Liver (tissue), 7 donors: ENCODE measurements at regions not wholly inside any gene's neighbourhood (a gene's known extent, or its start where the extent isn't known, plus 50 kb on each side); places are given as distances from the start of the nearest gene placed in this dataset.
"Not testable (repeated sequence)": the region's sequence is repeated elsewhere in the genome, so short reads cannot be mapped to it uniquely, and the experiment has no call there.

Experiments
- DNase-seq: peaks from one replicate; pipeline ENCODE4 v3.0.0-alpha.2; 2017; ENCODE audit warnings: low spot score
- H3K27ac ChIP-seq, 2 donors: one replicate each; pipeline ENCODE4 v1.7.0; 2013; ENCODE audit warnings: inconsistent platforms in 2 of 2, low read length in 2 of 2, control low read depth in 1 of 2, low read depth in 1 of 2, mild to moderate bottlenecking in 1 of 2
- H3K27me3 ChIP-seq, 4 donors: one replicate each; pipeline versions ENCODE4 v1.6.1 to v1.7.0; 2013; ENCODE audit warnings: low read length in 3 of 4, inconsistent platforms in 1 of 4, mild to moderate bottlenecking in 1 of 4, moderate library complexity in 1 of 4; ENCODE audit not compliant: control insufficient read depth in 4 of 4, insufficient read depth in 4 of 4
- H3K36me3 ChIP-seq, 4 donors: one replicate each; pipeline versions ENCODE4 v1.6.1 to v1.7.0; 2013; ENCODE audit warnings: low read length in 3 of 4, mild to moderate bottlenecking in 3 of 4, low read depth in 1 of 4, moderate library complexity in 1 of 4; ENCODE audit not compliant: control insufficient read depth in 4 of 4, insufficient read depth in 3 of 4
- H3K4me1 ChIP-seq, 4 donors: one replicate each; pipeline versions ENCODE4 v1.6.1 to v1.7.0; 2013; ENCODE audit warnings: low read length in 3 of 4, mild to moderate bottlenecking in 3 of 4, moderate library complexity in 1 of 4; ENCODE audit not compliant: control insufficient read depth in 4 of 4, insufficient read depth in 4 of 4
- H3K4me3 ChIP-seq, 3 donors: one replicate each; pipeline versions ENCODE4 v1.6.1 to v1.7.0; 2013; ENCODE audit warnings: low read length in 3 of 3, control low read depth in 1 of 3, low read depth in 1 of 3, mild to moderate bottlenecking in 1 of 3
- H3K9ac ChIP-seq, 2 donors: one replicate each; pipeline ENCODE4 v1.7.0; 2013; ENCODE audit warnings: low read length in 2 of 2, mild to moderate bottlenecking in 2 of 2, moderate library complexity in 2 of 2, control low read depth in 1 of 2, low read depth in 1 of 2
- H3K9me3 ChIP-seq, 4 donors: one replicate each; pipeline versions ENCODE4 v1.6.1 to v1.7.0; 2013; ENCODE audit warnings: low read length in 3 of 4; ENCODE audit not compliant: control insufficient read depth in 4 of 4
- FOXA1 ChIP-seq: IDR thresholded peaks from 2 replicates; pipeline ENCODE4 v1.6.1; 2016; ENCODE audit warnings: antibody characterized with exemption
- HNF4A ChIP-seq, 2 donors: conservative IDR thresholded peaks; 2 replicates each; pipeline ENCODE4 v1.6.1; 2016; ENCODE audit warnings: antibody characterized with exemption in 2 of 2, mild to moderate bottlenecking in 2 of 2
- SP1 ChIP-seq: IDR thresholded peaks from 2 replicates; pipeline ENCODE4 v1.6.1; 2018; ENCODE audit warnings: antibody characterized with exemption, mild to moderate bottlenecking
- TAF1 ChIP-seq: conservative IDR thresholded peaks from 2 replicates; pipeline ENCODE4 v1.6.1; 2016; ENCODE audit warnings: antibody characterized with exemption, mild to moderate bottlenecking
- WGBS: extraction: QIAGEN DNeasy Blood & Tissue Kit; methylation state at CpG from one replicate; pipeline ENCODE4 v1.1.7; 2013; 5-methylcytosine and 5-hydroxymethylcytosine counted together
- TF ChIP-seq, protein P1 (sequence below): IDR thresholded peaks from 2 replicates; pipeline ENCODE4 v1.6.1; 2016; ENCODE audit warnings: antibody characterized with exemption
- TF ChIP-seq, protein P2 (sequence below): IDR thresholded peaks from 2 replicates; pipeline ENCODE4 v1.6.1; 2016; ENCODE audit warnings: antibody characterized with exemption
- donor health status: healthy.
- donor health status: healthy.
- donor health status: healthy.
- donor health status: healthy.

DNA sequence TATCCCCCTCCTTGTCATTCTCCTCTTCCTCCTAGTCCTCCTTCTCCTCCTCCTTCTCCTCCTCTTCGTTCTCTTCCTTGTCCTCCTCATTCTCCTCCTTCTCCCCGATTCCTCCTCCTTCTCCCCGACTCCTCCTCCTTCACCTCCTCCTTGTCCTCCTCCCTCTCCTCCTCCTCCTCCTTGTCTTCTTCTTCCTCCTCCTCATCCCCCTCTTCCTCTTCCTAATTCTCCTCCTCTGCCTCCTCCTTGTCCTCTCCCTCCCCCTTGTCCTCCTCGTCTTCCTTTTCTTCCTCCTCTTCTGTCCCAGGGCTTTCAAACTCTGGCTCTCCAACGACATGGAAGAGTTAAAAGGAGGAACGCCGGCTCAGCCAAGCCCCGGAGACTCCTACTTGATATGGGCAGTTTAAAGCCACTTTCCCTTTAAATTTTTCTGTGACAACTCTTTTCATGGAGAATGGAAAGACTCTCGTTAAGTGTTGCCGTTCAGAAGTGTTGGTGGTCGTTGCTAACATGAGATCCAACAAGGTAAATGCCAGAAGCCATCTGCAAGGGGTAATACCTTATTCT lies 115.5 kb upstream of the FAM20C start:
- H3K9ac ChIP-seq, H3K27ac ChIP-seq, H3K4me3 ChIP-seq, H3K9me3 ChIP-seq, H3K4me1 ChIP-seq, H3K36me3 ChIP-seq, DNase-seq, H3K27me3 ChIP-seq: not testable (repeated sequence)
- WGBS: 42% methylated on average over 8 of the region's 11 CpGs

DNA sequence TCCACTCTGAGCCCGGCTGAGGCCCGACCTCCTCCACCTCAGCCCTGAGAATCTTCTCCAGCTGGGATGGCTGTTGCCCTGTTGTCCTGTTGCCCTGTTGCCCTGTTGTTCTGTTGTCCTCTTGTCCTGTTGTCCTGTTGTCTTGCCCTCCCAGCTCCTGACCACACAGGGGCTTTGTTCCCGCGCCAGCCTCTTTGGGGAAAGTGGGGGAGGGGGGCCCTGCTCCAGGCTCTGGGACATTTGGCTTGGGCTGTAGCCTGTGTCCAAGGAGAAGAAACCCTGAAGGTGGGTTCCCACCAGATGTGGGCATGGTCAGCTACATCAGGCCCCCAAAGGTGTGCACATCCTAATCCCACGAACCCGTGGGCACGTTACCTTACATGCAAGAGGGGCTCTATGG lies 113.5 kb upstream of the FAM20C start:
- not testable (repeated sequence) for DNase-seq, H3K27me3 ChIP-seq, H3K4me1 ChIP-seq, H3K9me3 ChIP-seq, H3K27ac ChIP-seq, H3K36me3 ChIP-seq, H3K9ac ChIP-seq, H3K4me3 ChIP-seq
- WGBS: 93% methylated on average over 5 of the region's 7 CpGs

DNA sequence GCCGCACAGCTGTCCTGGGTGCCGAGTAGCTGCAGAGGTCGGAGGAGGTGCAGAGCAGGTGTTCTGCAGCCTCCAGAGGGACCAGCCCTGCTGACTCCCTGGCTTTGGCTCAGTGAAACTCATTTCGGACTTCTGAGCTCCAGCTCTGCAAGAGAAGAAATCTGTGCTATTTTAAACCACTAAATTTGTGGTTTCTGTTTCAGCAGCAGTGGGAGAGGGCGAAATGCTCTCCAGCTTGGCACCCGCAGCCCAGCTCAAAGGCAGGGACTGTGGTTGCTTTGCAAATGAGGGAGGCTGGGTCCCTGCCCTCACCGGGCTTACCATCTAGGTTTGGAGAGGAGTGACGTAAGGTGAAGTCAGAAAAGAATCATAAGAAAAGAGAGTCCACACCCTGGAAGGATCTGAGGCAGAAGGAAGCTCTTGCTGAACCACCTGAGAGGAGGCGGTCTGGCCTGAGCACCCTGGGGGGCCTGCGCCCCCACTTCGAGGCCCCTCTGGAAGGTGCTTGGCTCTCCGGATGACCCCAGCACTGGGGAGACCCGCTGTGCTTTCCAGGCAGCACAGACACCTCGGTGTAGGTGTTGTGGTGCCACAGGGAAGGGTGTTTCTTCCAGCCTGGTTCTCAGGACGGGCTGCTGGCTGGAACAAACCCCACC lies 112.8 kb upstream of the FAM20C start:
- H3K9ac ChIP-seq, H3K4me1 ChIP-seq, H3K27me3 ChIP-seq, H3K27ac ChIP-seq, H3K36me3 ChIP-seq, DNase-seq, H3K4me3 ChIP-seq, H3K9me3 ChIP-seq: not testable (repeated sequence)
- TF ChIP-seq HNF4A (conservative IDR thresholded peaks at IDR 0.05): peak; percentile 8 to 37
- WGBS: 79% methylated on average over 13 of the region's 15 CpGs

DNA sequence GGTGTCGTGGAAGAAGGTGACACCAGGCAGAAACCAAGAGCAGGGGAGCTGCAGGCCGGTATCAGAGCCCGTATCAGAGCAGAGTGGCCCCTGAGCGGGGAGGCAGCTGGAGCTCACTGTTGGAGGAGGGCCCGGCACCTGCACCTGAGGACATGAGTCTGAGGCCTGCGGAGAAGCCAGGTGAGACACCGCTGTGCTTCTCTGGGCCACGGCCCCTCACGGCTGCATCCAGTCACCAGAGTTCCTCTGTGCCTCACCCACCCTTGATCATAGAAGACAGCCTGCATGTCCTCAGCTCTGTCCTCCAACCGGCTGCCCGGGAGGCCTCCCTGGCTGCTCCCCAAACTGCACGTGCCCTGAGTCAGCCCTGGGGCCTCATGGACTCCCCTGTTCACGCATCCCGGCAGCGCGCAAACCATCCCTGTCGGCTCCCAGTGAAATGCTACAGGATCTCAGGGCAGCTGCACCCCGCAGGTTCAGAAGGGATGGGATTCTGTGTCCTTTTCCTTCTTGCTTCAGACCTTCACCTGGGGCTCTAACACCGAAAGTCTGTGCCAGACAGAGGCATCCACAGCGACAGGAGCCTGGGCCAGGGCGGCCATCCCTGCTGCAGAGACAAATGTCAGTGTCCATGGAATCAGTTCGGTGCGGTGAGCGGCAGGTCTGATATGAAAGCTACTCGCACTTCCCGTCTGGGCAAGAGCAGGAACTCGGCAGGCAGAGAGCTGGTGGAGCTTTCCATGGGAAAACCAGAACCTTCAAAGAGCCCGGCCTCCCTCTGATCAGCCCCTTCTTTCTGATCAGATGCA lies 111.9 kb upstream of the FAM20C start:
- no peak for DNase-seq
- TF ChIP-seq SP1 (no peak), FOXA1 (no peak), TAF1 (no peak)
- TF ChIP-seq, protein P1, sequence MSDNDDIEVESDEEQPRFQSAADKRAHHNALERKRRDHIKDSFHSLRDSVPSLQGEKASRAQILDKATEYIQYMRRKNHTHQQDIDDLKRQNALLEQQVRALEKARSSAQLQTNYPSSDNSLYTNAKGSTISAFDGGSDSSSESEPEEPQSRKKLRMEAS: no peak
- TF ChIP-seq, protein P2, sequence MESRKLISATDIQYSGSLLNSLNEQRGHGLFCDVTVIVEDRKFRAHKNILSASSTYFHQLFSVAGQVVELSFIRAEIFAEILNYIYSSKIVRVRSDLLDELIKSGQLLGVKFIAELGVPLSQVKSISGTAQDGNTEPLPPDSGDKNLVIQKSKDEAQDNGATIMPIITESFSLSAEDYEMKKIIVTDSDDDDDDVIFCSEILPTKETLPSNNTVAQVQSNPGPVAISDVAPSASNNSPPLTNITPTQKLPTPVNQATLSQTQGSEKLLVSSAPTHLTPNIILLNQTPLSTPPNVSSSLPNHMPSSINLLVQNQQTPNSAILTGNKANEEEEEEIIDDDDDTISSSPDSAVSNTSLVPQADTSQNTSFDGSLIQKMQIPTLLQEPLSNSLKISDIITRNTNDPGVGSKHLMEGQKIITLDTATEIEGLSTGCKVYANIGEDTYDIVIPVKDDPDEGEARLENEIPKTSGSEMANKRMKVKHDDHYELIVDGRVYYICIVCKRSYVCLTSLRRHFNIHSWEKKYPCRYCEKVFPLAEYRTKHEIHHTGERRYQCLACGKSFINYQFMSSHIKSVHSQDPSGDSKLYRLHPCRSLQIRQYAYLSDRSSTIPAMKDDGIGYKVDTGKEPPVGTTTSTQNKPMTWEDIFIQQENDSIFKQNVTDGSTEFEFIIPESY: no peak
- no peak overlapping the region for H3K4me3 ChIP-seq
- H3K36me3 ChIP-seq: no peaks in the 10 kb centered on the region
- no peaks in the 10 kb centered on the region for H3K4me1 ChIP-seq
- H3K9me3 ChIP-seq: no peaks in the 10 kb centered on the region
- no peak overlapping the region for H3K27ac ChIP-seq
- H3K9ac ChIP-seq: no peak overlapping the region
- 90% methylated on average over 28 of the region's 28 CpGs for WGBS
- no peaks in the 10 kb centered on the region for H3K27me3 ChIP-seq
